Vagina (tissue), 2 donors: ENCODE measurements at regions not wholly inside any gene's neighbourhood (a gene's known extent, or its start where the extent isn't known, plus 50 kb on each side); places are given as distances from the start of the nearest gene placed in this dataset.

Source experiments
- DNase-seq, 2 donors: peaks; one replicate each; pipeline ENCODE4 v3.0.0-alpha.2; 2017; ENCODE audit errors: extremely low spot score in 2 of 2
- H3K27ac ChIP-seq: fragments of 200-600 bp; sonication (generic); one replicate; pipeline ENCODE4 v1.5.1; 2019
- H3K27me3 ChIP-seq: fragments of 200-600 bp; sonication (generic); one replicate; pipeline ENCODE4 v1.5.1; 2019
- H3K36me3 ChIP-seq, 2 donors: fragments of 200-600 bp; sonication (generic); one replicate each; pipeline ENCODE4 v1.5.1; 2017 to 2019
- H3K4me1 ChIP-seq: fragments of 200-600 bp; sonication (generic); one replicate; pipeline ENCODE4 v1.5.1; 2019
- H3K4me3 ChIP-seq, 2 donors: fragments of 200-600 bp; sonication (generic); 1 replicate in 1 of 2; 2 replicates in 1 of 2; pipeline ENCODE4 v1.5.1; 2016 to 2019
- H3K9me3 ChIP-seq: fragments of 200-600 bp; sonication (generic); one replicate; pipeline ENCODE4 v1.5.1; 2019
- CTCF ChIP-seq, 3 experiments: fragments of 450-650 bp in 2 of 3; fragments of 200-600 bp in 1 of 3; sonication (generic) in 1 of 3; IDR thresholded peaks; one replicate each; pipeline ENCODE4 v1.5.1; 2017 to 2019; ENCODE audit warnings: antibody characterized with exemption in 3 of 3, mild to moderate bottlenecking in 2 of 3, moderate library complexity in 2 of 3
- POLR2A ChIP-seq, 2 donors: fragments of 450-650 bp; IDR thresholded peaks; one replicate each; pipeline ENCODE4 v1.6.1; 2017; ENCODE audit warnings: antibody characterized with exemption in 2 of 2, mild to moderate bottlenecking in 2 of 2, moderate library complexity in 2 of 2
- POLR2AphosphoS5 ChIP-seq, 2 donors: sonication (generic); formaldehyde crosslinking; IDR thresholded peaks; one replicate each; pipeline ENCODE4 v1.9.0; 2017; ENCODE audit warnings: antibody characterized with exemption in 2 of 2, mild to moderate bottlenecking in 2 of 2, low read depth in 1 of 2; ENCODE audit not compliant: insufficient read depth in 1 of 2
- intact Hi-C: fragments of 100-400 bp; cut with DNase I; formaldehyde crosslinking; loops from one replicate; pipeline ENCODE4 v1.15.1; 2023

DNA sequence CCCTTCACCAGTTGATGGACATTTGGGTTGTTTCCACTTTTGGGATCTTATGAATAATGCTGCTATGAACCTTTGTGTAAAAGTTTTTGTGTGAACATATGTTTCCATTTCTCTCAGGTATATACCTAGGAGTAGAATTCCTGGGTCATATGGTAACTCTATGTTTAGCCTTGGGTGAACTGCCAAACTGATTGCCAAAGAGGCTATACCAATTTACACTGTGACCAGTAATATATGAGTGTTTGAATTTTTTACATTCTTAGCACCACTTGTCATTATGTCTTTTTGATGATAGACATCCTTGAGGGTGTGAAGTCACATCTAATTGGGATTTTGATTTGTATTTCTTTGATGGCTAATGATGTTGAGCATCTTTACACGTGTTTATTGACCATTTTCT, 290.1 kb downstream of the DUSP10 start:
- no peak overlapping the region for H3K27ac ChIP-seq
- H3K4me1 ChIP-seq: no peaks in the 10 kb centered on the region
- H3K4me3 ChIP-seq: no peak overlapping the region
- no peaks in the 10 kb centered on the region for H3K9me3 ChIP-seq
- intact Hi-C loops: no loop called here
- no peaks in the 10 kb centered on the region for H3K36me3 ChIP-seq
- TF ChIP-seq POLR2A (IDR thresholded peaks at IDR 0.05): no peak
- TF ChIP-seq POLR2AphosphoS5 (IDR thresholded peaks at IDR 0.05; ENCODE audit: insufficient read depth in 1 of 2, low read depth in 1 of 2): no peak
- no peak for TF ChIP-seq CTCF (IDR thresholded peaks at IDR 0.05)
- H3K27me3 ChIP-seq: no peaks in the 10 kb centered on the region
- DNase-seq: no peak

DNA sequence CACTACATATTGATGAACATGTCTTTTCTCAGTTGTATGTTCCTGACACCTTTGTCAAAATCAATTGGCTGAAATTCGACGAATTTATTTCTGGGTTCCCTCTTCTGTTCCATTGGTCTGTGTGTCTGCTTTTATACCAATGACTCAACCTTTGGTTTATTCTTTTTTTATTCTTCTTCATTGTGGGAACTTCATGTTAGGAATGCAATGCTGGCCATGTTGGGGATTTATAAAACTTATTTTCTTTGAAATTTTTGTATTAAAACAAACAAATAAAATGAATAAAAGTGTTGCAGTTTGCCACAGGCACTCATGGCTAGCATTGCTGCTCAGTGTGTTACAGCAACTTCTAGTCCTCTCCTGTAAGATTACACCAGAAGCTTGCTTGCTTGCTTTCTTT, 287.8 kb downstream of the DUSP10 start:
- no peaks in the 10 kb centered on the region for H3K9me3 ChIP-seq

GRCh38 chr1:221456918-221457317, 285.0 kb downstream of the DUSP10 start:
- no peaks in the 10 kb centered on the region for H3K4me1 ChIP-seq
- no peaks in the 10 kb centered on the region for H3K36me3 ChIP-seq
- intact Hi-C loops: no loop called here
- DNase-seq: no peak
- no peak for TF ChIP-seq POLR2A (IDR thresholded peaks at IDR 0.05)
- TF ChIP-seq POLR2AphosphoS5 (IDR thresholded peaks at IDR 0.05; ENCODE audit: insufficient read depth in 1 of 2, low read depth in 1 of 2): no peak
- TF ChIP-seq CTCF (IDR thresholded peaks at IDR 0.05): no peak
- H3K9me3 ChIP-seq: no peaks in the 10 kb centered on the region
- H3K4me3 ChIP-seq: no peak overlapping the region
- H3K27ac ChIP-seq: no peak overlapping the region
- H3K27me3 ChIP-seq: no peaks in the 10 kb centered on the region

More for the DNA sequence above, 287.8 kb downstream of the DUSP10 start:
- intact Hi-C loops: no loop called here
- no peak overlapping the region for H3K27ac ChIP-seq
- H3K4me1 ChIP-seq: no peaks in the 10 kb centered on the region
- no peak overlapping the region for H3K4me3 ChIP-seq
- no peak for TF ChIP-seq CTCF (IDR thresholded peaks at IDR 0.05)
- TF ChIP-seq POLR2A (IDR thresholded peaks at IDR 0.05): no peak
- no peak for TF ChIP-seq POLR2AphosphoS5 (IDR thresholded peaks at IDR 0.05; ENCODE audit: insufficient read depth in 1 of 2, low read depth in 1 of 2)
- DNase-seq: no peak
- H3K36me3 ChIP-seq: no peaks in the 10 kb centered on the region
- no peaks in the 10 kb centered on the region for H3K27me3 ChIP-seq

GRCh38 chr1:221457685-221458446, 284.0 kb downstream of the DUSP10 start:
- DNase-seq: no peak
- Histone ChIP-seq H3K4me3 (no peak overlapping the region), H3K4me1 (no peaks in the 10 kb centered on the region), H3K27me3 (no peaks in the 10 kb centered on the region), H3K9me3 (no peaks in the 10 kb centered on the region), H3K27ac (peak overlapping the region; percentile 42), H3K36me3 (no peaks in the 10 kb centered on the region)
- intact Hi-C loops: no loop called here
- TF ChIP-seq CTCF (IDR thresholded peaks at IDR 0.05) (no peak), POLR2AphosphoS5 (IDR thresholded peaks at IDR 0.05; ENCODE audit: insufficient read depth in 1 of 2, low read depth in 1 of 2) (no peak), POLR2A (IDR thresholded peaks at IDR 0.05) (no peak)

DNA sequence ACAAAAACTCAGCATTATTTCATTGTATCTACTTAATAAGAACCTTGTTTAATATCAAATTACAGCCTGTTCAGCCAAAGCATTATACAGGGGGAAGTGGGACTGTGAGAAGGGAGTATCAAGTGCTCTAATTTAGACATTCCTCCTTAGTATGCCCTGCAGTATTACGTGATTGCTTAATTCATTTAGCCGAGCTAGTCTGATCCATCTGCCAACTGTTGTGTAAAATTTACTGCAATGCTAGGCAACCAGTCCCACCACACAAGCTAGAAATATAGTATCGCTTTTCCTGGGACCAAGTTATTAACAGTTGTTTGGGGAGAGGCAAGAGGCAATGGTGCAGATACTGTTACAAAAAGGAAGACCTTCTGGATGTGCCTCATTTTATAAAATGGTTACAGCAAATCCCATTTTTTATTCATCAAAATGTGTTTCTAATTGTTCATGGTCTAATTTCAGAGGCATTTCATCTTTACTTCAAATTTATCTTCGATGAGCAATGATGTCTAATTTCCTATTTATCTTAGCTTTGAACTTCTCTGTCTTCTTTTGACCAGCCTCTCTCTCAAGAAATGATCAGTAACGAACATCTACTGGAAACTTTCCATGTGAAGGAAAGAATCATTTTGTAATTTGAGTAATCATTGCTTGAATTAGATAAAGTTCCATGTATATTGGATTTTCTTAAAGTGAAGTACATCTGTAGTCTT, 283.3 kb downstream of the DUSP10 start:
- H3K27me3 ChIP-seq: no peaks in the 10 kb centered on the region
- intact Hi-C loops: no loop called here
- no peaks in the 10 kb centered on the region for H3K4me1 ChIP-seq
- H3K4me3 ChIP-seq: no peak overlapping the region
- H3K27ac ChIP-seq: peak overlapping the region; percentile 42
- H3K36me3 ChIP-seq: no peaks in the 10 kb centered on the region
- no peaks in the 10 kb centered on the region for H3K9me3 ChIP-seq
- DNase-seq: no peak
- no peak for TF ChIP-seq POLR2A (IDR thresholded peaks at IDR 0.05)
- no peak for TF ChIP-seq CTCF (IDR thresholded peaks at IDR 0.05)
- TF ChIP-seq POLR2AphosphoS5 (IDR thresholded peaks at IDR 0.05; ENCODE audit: insufficient read depth in 1 of 2, low read depth in 1 of 2): no peak
